Calu3 (cell line): ENCODE measurements at regions not wholly inside any gene's neighbourhood (a gene's known extent, or its start where the extent isn't known, plus 50 kb on each side); places are given as distances from the start of the nearest gene placed in this dataset.
"Not testable (repeated sequence)": the region's sequence is repeated elsewhere in the genome, so short reads cannot be mapped to it uniquely, and the experiment has no call there.

ENCODE experiments used
- BruUV-seq: library from RNA; stranded (reverse); fragments of 400-500 nt; replicated peaks from 2 replicates; lab custom pipeline; 2021; lab: Mats Ljungman, UMichigan
- CTCF ChIA-PET: fragments of 300-600 bp; sonication (Branson Sonifier 250); formaldehyde crosslinking; loops from one replicate; lab custom pipeline; 2022; ENCODE audit warnings: antibody characterized with exemption; lab: Charles Lee
- DNase-seq: peaks from one replicate; pipeline ENCODE4 v3.0.0; 2022
- H3K27ac Mint-ChIP-seq: one replicate; pipeline ENCODE4 v1.8.0; 2022; ENCODE audit warnings: mixed read lengths; ENCODE audit not compliant: unreplicated experiment
- H3K27me3 Mint-ChIP-seq: one replicate; pipeline ENCODE4 v1.8.0; 2022; ENCODE audit warnings: mixed read lengths; ENCODE audit not compliant: unreplicated experiment
- H3K36me3 Mint-ChIP-seq: one replicate; pipeline ENCODE4 v1.8.0; 2022; ENCODE audit warnings: mild to moderate bottlenecking, moderate library complexity, mixed read lengths; ENCODE audit not compliant: insufficient read depth, unreplicated experiment
- H3K4me1 Mint-ChIP-seq: one replicate; pipeline ENCODE4 v1.8.0; 2022; ENCODE audit warnings: mild to moderate bottlenecking, low read depth, mixed read lengths; ENCODE audit not compliant: unreplicated experiment
- H3K4me3 Mint-ChIP-seq: one replicate; pipeline ENCODE4 v1.8.0; 2022; ENCODE audit warnings: mild to moderate bottlenecking, low read depth, moderate library complexity, mixed read lengths; ENCODE audit not compliant: unreplicated experiment
- H3K9me3 Mint-ChIP-seq: one replicate; pipeline ENCODE4 v1.8.0; 2022; ENCODE audit warnings: low read depth, mixed read lengths; ENCODE audit not compliant: unreplicated experiment
- intact Hi-C: fragments of 100-400 bp; cut with micrococcal nuclease; formaldehyde crosslinking; loops from one replicate; pipeline ENCODE4 v1.10.0; 2022; ENCODE audit not compliant: unreplicated experiment
- TF ChIP-seq, protein P1 (sequence below): fragments of 200-600 bp; IDR thresholded peaks from one replicate; pipeline ENCODE4 v1.8.0; 2022; ENCODE audit warnings: antibody characterized with exemption; ENCODE audit not compliant: unreplicated experiment

DNA sequence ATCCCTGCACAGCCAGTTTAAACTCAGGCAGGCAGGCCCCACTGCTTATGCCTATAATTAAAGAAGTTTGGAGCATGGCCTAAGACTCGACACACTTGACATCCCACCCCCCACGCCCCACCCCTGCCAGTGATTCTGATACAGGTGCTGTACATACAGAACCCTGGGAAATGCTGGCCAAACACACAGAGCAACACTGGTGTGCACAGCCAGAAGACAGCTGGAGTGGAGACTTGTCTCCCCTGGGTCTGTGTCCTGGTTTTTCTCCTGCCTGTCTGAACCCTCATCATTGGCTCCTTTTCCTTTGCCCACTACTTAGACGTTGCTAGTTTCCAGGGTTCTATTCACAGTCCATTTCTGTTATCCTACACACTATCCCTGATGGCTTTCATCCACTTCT is 76.8 kb downstream of the DLEU7 start:
- DNase-seq, result no peak
- Mint-ChIP-seq H3K36me3 (no peaks in the 10 kb centered on the region), H3K27ac (no peak overlapping the region), H3K27me3 (peaks cover 24% of the 10 kb centered on the region), H3K9me3 (no peaks in the 10 kb centered on the region), H3K4me3 (no peak overlapping the region), H3K4me1 (no peaks in the 10 kb centered on the region)
- TF ChIP-seq, protein P1, sequence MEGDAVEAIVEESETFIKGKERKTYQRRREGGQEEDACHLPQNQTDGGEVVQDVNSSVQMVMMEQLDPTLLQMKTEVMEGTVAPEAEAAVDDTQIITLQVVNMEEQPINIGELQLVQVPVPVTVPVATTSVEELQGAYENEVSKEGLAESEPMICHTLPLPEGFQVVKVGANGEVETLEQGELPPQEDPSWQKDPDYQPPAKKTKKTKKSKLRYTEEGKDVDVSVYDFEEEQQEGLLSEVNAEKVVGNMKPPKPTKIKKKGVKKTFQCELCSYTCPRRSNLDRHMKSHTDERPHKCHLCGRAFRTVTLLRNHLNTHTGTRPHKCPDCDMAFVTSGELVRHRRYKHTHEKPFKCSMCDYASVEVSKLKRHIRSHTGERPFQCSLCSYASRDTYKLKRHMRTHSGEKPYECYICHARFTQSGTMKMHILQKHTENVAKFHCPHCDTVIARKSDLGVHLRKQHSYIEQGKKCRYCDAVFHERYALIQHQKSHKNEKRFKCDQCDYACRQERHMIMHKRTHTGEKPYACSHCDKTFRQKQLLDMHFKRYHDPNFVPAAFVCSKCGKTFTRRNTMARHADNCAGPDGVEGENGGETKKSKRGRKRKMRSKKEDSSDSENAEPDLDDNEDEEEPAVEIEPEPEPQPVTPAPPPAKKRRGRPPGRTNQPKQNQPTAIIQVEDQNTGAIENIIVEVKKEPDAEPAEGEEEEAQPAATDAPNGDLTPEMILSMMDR, result no peak
- CTCF ChIA-PET, result no interaction called here
- intact Hi-C loops, result no loop called here
- BruUV-seq, result no TSS peak

DNA sequence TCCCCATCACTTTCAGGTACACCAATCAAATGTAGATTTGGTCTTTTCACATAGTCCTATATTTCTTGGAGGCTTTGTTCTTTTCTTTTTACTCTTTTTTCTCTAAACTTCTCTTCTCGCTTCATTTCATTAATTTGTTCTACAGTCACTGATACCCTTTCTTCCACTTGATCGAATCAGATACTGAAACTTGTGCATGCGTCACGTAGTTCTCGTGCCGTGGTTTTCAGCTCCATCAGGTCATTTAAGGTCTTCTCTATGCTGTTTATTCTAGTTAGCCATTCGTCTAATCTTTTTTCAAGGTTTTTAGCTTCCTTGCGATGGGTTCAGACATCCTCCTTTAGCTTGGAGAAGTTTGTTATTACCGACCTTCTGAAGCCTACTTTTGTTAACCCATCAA is 70.6 kb downstream of the DLEU7 start:
- H3K9me3 Mint-ChIP-seq, H3K4me3 Mint-ChIP-seq, DNase-seq, CTCF ChIA-PET, H3K27ac Mint-ChIP-seq, intact Hi-C loops, H3K4me1 Mint-ChIP-seq, BruUV-seq, H3K27me3 Mint-ChIP-seq, H3K36me3 Mint-ChIP-seq: not testable (repeated sequence)
